Adrenal gland (tissue), 9 donors: ENCODE measurements at regions not wholly inside any gene's neighbourhood (a gene's known extent, or its start where the extent isn't known, plus 50 kb on each side); places are given as distances from the start of the nearest gene placed in this dataset.

Experiments used
- DNase-seq, 7 donors: peaks; one replicate each; pipeline ENCODE4 v3.0.0-alpha.2; 2019 to 2020
- H3K27ac ChIP-seq, 5 donors: fragments of 200-600 bp; sonication (generic) in 4 of 5; 1 replicate in 3 of 5; 2 replicates in 2 of 5; pipeline versions ENCODE4 v1.5.1 to v1.8.0; 2016 to 2020; ENCODE audit warnings: mild to moderate bottlenecking in 1 of 5
- H3K27me3 ChIP-seq: fragments of 200-600 bp; 2 replicates; pipeline ENCODE4 v1.8.0; 2021
- H3K36me3 ChIP-seq, 2 donors: fragments of 200-600 bp; replicated peaks in 1 of 2; 1 replicate in 1 of 2; 2 replicates in 1 of 2; pipeline versions ENCODE4 v1.5.1 to v1.8.0; 2018 to 2022
- H3K4me1 ChIP-seq, 2 donors: fragments of 200-600 bp; replicated peaks in 1 of 2; 1 replicate in 1 of 2; 2 replicates in 1 of 2; pipeline versions ENCODE4 v1.5.1 to v1.8.0; 2018 to 2021
- H3K4me3 ChIP-seq, 4 donors: fragments of 200-600 bp; sonication (generic) in 3 of 4; one replicate each; pipeline ENCODE4 v1.5.1; 2016 to 2018
- H3K9me3 ChIP-seq, 3 donors: fragments of 200-600 bp; sonication (generic) in 1 of 3; replicated peaks in 1 of 3; 1 replicate in 2 of 3; 2 replicates in 1 of 3; pipeline versions ENCODE4 v1.5.1 to v1.8.0; 2016 to 2021
- POLR2A ChIP-seq, 2 donors: fragments of 450-650 bp; IDR thresholded peaks; one replicate each; pipeline ENCODE4 v1.6.1; 2017; ENCODE audit warnings: antibody characterized with exemption in 2 of 2, mild to moderate bottlenecking in 2 of 2, moderate library complexity in 1 of 2
- WGBS, 4 donors: extraction: QIAGEN DNeasy Blood & Tissue Kit in 2 of 4; methylation state at CpG; one replicate each; pipeline versions ENCODE4 v1.1.5 to v1.1.7; 2013 to 2017; 5-methylcytosine and 5-hydroxymethylcytosine counted together
- intact Hi-C, 2 donors: fragments of 100-400 bp; cut with DNase I; formaldehyde crosslinking; loops; one replicate each; pipeline versions ENCODE4 v1.14.1 to v1.15.0; 2022 to 2023
- TF ChIP-seq, protein P1 (sequence below), 6 experiments: fragments of 450-650 bp in 4 of 6; fragments of 200-600 bp in 2 of 6; sonication (generic) in 1 of 6; IDR thresholded peaks; 1 replicate in 5 of 6; 2 replicates in 1 of 6; pipeline versions ENCODE4 v1.5.1 to v1.8.0; 2016 to 2021; ENCODE audit warnings: antibody characterized with exemption in 6 of 6, mild to moderate bottlenecking in 2 of 6, moderate library complexity in 1 of 6
- donor health status: healthy with polysubstance abuse.
- donor health status: Bipolar disorder and iron deficiency.
- donor health status: DM: yes; HTN: yes; CAD: no.
- donor health status: DM: no; HTN: no; CAD: no.
- donor health status: DM: no; HTN: no; CAD: no.

DNA sequence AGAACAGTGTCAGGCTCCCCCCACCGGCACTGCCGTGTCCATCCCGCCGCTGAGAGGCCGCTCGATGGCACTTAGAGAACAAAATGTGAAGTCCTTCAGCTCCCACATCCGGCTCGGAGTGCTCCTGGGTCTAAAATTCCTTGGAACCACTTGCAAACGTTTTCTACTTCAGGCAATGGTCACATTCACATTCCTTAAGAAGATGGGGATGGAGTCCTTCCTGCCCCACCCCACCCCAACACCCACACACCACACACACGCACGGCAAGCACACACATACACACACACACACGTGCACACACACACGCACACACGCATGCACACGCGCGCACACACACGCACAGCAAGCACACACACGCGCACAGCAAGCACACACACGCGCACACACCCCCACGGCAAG lies 83.4 kb downstream of the SOX1 start:
- WGBS, 4 donors: 66 to 77% (median 71%) methylated on average over 11 to 23 of the region's 23 CpGs
- no peak overlapping the region for H3K27ac ChIP-seq

DNA sequence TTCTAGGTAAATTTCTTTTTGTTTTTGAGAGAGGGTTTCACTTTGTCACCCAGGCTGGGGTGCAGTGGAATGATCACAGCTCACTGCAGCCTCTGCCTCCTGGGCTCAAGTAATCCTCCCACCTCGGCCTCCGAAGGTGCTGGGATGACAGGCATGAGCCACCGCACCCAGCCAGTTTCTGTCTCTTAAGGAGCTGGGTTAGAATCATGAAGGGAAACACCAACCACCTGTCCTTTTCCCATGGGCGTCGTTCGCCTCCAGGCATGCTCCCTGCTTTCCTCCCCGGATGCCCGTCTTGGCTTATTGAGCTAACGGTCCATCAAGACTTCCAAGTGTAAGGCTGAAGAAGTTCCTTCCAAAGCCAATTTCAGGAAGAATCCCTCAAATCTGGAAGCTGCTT lies 85.9 kb downstream of the SOX1 start:
- Histone ChIP-seq H3K4me3 (no peak overlapping the region), H3K36me3 (no peaks in the 10 kb centered on the region), H3K9me3 (no peaks in the 10 kb centered on the region), H3K27me3 (no peaks in the 10 kb centered on the region), H3K27ac (no peak overlapping the region), H3K4me1 (no peaks in the 10 kb centered on the region)
- 86 to 91% (median 88%) methylated on average over 9 of the region's 9 CpGs for WGBS, 4 donors
- TF ChIP-seq POLR2A (IDR thresholded peaks at IDR 0.05): no peak
- TF ChIP-seq, protein P1, sequence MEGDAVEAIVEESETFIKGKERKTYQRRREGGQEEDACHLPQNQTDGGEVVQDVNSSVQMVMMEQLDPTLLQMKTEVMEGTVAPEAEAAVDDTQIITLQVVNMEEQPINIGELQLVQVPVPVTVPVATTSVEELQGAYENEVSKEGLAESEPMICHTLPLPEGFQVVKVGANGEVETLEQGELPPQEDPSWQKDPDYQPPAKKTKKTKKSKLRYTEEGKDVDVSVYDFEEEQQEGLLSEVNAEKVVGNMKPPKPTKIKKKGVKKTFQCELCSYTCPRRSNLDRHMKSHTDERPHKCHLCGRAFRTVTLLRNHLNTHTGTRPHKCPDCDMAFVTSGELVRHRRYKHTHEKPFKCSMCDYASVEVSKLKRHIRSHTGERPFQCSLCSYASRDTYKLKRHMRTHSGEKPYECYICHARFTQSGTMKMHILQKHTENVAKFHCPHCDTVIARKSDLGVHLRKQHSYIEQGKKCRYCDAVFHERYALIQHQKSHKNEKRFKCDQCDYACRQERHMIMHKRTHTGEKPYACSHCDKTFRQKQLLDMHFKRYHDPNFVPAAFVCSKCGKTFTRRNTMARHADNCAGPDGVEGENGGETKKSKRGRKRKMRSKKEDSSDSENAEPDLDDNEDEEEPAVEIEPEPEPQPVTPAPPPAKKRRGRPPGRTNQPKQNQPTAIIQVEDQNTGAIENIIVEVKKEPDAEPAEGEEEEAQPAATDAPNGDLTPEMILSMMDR (IDR thresholded peaks at IDR 0.05): no peak
- intact Hi-C loops: no loop called here
- DNase-seq: no peak

More for the DNA sequence above, 83.4 kb downstream of the SOX1 start:
- H3K36me3 ChIP-seq: no peaks in the 10 kb centered on the region
- H3K27me3 ChIP-seq: no peaks in the 10 kb centered on the region
- no peak for DNase-seq
- H3K4me3 ChIP-seq: no peak overlapping the region
- no peaks in the 10 kb centered on the region for H3K9me3 ChIP-seq
- TF ChIP-seq, protein P1 (IDR thresholded peaks at IDR 0.05): no peak
- H3K4me1 ChIP-seq: no peaks in the 10 kb centered on the region
- intact Hi-C loops: no loop called here

DNA sequence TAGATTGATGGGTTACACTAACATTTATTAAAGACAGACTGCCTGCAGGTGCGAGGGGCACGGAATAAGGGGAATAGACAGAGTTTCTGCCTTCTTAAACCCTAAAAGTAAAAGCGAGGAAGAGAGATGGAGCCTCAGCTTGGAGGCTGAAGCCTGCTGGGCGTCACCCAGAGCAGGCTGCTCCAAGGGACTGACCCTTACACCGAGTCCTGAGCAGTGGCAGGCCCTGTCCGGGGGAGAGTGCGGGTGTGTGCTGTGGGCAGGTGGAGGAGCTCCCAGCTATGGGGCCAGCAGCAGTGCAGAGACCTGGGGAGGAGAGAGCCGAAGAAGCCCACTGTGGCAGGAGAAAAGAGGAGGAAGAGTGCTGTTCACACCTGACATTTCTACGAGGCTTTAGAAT lies 86.4 kb downstream of the SOX1 start:
- WGBS, 4 donors: 68 to 80% (median 73%) methylated on average over 9 of the region's 9 CpGs
- H3K4me3 ChIP-seq: no peak overlapping the region
- no peaks in the 10 kb centered on the region for H3K27me3 ChIP-seq
- no peaks in the 10 kb centered on the region for H3K4me1 ChIP-seq
- no peaks in the 10 kb centered on the region for H3K36me3 ChIP-seq
- no peaks in the 10 kb centered on the region for H3K9me3 ChIP-seq
- intact Hi-C loops: no loop called here
- H3K27ac ChIP-seq: no peak overlapping the region
- TF ChIP-seq, protein P1 (IDR thresholded peaks at IDR 0.05): no peak
- TF ChIP-seq POLR2A (IDR thresholded peaks at IDR 0.05): no peak
- no peak for DNase-seq

DNA sequence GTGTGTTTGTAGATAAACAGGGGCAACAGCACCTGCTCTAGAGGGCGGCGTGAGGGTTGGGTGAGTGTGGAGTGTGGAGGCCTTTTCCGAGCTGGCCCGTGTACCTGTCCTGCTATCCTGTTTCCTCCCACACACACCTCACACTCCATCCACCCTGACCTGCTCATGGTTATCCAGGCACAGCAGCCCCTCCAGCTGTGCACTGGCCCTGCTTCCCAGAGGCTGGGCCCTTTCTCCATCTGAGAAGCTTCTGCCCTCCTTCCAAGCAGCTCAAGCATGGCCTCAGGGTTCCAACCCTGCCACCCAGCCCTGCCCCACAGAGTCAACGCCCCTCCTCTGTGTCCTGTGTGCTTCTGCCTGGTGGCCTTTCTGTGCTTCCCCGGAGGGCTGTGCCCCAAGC lies 86.9 kb downstream of the SOX1 start:
- TF ChIP-seq POLR2A (IDR thresholded peaks at IDR 0.05): no peak
- TF ChIP-seq, protein P1 (IDR thresholded peaks at IDR 0.05): no peak
- no peak for DNase-seq
- intact Hi-C loops: no loop called here

More for the DNA sequence above, 86.9 kb downstream of the SOX1 start:
- Histone ChIP-seq H3K9me3 (no peaks in the 10 kb centered on the region), H3K4me3 (no peak overlapping the region), H3K27me3 (no peaks in the 10 kb centered on the region), H3K36me3 (no peaks in the 10 kb centered on the region), H3K27ac (no peak overlapping the region), H3K4me1 (no peaks in the 10 kb centered on the region)
- WGBS, 4 donors: 73 to 84% (median 79%) methylated on average over 4 to 6 of the region's 6 CpGs
